ENCODE measurements at regions not wholly inside any gene's neighbourhood (a gene's known extent, or its start where the extent isn't known, plus 50 kb on each side); places are given as distances from the start of the nearest gene placed in this dataset.

- DNase-seq = no peak
Observed at GRCh38 chr9:108130905-108131304, 641.3 kb upstream of the KLF4 start.

DNA sequence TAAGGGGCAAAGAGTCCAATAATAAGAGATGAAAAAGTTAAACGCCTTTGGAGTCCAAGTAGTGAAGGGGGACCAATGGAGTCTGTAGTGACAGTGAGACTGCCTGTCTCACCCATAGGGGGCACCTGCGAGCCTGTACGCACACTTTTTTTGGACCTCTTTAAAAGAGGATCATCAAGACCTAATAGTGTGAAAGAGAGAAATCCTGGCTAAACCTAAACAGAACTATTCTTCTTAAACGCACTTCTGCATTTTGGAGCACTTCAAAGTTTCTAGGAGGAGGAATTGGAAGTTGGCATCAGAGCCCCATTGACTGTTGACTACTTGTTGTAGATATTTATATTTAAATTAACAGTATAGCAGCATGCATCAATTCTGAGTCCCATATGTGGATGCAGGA, 636.1 kb upstream of the KLF4 start:
- DNase-seq = no peak

DNA sequence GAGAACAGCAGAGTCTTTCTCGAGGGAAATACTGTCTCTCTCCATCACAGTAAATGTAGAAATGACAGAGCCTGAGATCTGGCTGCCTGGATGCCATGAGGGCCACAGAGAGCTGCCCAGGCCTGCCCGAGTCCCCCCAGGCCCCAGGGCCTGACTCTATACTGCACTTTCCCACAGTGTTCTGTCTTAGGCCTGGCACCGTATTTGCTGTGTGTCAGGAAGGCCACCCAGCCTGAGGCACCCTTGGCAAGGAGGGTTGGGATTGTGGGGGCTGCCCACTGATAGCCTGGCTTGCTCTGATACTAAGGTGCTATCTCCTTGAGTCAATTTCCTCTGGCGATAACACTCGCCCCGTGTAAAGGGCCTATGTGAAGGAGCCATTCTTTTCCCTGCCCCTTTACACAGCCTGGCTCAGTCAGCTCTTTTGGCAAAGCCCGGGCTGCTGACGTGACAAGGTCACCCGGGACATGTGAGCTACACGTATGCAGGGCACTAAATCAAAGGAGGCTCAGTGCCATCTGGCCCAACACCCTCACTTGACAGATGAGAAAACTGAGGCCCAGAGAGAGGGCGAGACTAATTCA, 630.1 kb upstream of the KLF4 start:
- DNase-seq = no peak

GRCh38 chr9:108117795-108118194, 628.2 kb upstream of the KLF4 start:
- no peak for DNase-seq

- DNase-seq = no peak
Observed at GRCh38 chr9:108117306-108117705, 627.7 kb upstream of the KLF4 start.

DNA sequence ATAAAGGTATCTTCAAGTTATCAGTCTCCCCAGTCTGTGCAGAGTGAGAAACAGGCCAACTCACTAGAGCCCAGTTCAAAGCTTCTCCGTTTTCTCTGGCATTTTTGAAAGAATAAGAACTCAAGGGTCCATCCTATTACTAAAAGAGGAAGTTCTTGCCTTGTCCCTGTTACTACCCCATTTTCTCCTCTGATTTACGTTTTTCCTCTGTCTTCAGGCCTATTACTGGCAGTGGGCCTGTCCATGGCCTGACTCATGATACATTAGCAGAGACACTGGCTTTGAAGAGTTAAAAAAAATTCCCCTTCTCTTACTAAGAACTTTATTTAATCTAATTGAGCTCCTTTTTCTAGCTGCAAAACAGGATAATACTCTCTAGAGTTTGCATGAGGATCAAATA, 624.0 kb upstream of the KLF4 start:
- no peak for DNase-seq

DNA sequence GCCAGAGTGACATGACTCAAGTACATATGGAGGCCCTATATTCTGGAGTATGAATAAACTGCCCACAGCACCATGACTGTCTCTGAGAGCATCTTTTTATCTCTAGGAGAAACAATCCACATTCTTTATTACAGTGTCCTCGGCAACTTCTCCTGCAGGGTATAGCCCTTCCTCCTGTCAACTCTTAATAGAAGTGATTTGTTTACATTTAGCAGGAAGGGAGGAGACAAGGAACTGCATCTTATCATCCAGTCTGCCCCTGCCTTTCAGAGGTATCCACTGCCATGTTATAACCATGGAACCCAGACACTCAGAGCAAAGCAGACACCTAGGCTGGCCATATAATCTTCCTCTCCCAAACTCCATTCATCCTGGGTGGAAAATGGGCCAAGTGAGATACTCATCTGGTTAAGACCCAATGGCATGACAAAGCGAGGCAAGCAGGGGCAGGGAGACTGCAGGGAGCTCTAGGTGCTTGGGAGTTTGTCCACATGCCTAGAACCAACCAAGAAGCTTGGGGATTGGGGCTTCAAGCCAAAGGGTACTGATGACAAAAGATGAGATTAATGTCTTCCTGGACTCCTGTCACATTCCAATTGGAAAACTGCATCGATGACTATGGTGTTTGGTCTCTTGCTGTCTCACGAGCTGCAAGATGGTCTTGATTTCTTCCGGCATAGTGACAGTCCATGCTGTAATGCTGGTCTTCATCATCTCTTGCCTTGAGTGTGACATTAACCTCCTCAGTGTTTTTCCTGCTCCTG, 620.5 kb upstream of the KLF4 start:
- no peak for DNase-seq

- no peak for DNase-seq
Observed at GRCh38 chr9:108108852-108109448, 619.4 kb upstream of the KLF4 start.

DNA sequence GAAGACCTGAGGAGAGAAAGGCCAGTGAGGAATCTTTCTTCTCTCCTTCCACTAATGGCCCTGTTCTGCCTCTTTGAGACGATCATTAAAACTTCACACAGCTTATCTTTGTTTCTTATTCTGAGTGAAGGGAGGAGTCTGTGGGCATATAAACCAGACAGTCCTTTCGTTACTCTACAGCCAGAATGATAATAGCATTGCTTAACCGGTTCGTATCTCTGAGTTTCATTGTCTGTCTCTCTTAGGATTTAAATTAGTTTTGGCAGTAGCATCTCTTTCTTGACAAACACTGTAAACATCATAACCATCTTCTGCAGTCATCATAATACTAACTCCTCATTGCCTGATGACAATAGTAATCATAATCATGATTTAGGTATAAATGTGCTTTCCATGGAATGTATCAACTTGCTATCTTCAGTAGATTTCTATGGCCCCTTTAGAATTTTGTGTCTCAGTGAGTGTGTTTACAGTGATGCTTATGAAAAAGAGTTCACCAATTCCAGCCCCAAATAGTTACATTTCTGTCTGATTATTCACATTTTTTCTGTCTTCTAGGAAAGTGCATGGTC, 618.8 kb upstream of the KLF4 start:
- no peak for DNase-seq

GRCh38 chr9:108105885-108106284, 616.3 kb upstream of the KLF4 start:
- DNase-seq = no peak

DNA sequence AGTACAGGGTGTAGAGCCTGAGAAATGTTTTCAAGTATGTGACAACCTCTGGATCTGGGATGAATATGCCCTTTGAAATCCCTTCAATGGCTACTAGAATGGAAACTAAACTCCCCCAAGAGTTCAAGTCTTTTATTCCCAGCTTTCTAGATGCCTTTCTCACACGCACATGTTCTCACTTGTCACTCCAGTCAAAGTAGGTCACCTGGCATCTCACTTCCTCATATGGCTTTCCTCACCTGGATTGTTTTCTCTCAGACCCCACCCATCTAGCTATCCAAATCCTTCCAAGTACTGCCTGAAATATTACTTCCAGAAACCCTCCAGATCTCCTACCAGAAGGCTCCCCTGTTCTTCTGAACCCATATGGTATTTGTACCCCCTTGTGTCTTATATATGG, 615.4 kb upstream of the KLF4 start:
- DNase-seq = no peak

- DNase-seq = no peak
Observed at GRCh38 chr9:108103046-108103693, 613.6 kb upstream of the KLF4 start.

DNA sequence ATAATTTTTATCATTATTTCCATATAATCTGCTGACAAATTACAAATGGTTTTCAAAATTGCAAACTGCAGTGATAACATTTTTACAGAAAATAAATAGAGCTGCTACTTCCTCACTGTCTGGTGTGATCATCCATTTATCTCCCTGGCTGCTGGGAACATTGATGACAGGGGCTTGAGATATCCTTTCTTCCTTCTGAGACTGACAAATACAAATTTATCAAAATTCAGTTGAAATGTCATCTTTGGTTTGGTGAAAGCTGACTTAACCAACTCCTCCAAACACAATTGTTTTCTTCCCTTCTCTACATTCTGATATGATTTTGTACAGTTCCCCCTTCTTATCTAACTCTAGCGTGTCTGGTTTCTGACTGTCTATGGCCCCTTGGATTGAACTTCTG, 611.8 kb upstream of the KLF4 start:
- DNase-seq = no peak

DNA sequence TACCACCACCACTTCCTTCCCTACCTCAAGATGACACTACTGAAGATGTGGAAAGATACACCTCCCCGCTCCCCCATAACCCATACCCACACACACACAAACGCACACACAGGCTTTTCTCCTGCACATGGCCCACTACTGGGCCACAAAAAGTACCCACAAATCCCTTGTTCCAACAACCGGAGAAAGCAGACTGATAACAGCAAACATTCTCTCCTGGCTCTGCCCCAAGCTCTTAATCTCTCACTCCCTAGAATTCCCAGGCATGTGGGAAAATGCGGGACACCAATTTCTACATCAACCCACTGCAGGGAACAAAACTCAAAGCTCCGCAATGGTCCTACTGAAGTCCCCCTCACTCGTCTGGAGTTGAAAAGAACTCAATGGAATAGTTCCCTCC, 611.0 kb upstream of the KLF4 start:
- DNase-seq = no peak

DNA sequence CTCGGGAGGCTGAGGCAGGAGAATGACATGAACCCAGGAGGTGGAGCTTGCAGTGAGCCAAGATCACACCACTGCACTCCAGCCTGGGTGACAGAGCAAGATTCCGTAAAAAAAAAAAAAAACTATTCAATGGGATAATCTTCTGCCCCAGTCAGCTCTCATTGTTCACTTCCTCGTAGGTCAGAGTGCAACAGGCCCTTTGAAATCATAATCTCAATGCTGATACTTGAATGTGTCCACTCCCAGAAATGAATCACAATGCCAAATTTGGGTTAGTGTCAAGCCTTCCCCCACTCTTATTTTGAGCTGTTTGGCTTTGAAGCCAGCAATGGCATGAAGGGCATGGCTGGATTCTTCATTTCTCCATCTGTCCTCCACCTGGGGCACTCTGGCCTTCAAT, 610.3 kb upstream of the KLF4 start:
- DNase-seq = no peak

- no peak for DNase-seq
Observed at GRCh38 chr9:108095496-108095895, 605.9 kb upstream of the KLF4 start.

DNA sequence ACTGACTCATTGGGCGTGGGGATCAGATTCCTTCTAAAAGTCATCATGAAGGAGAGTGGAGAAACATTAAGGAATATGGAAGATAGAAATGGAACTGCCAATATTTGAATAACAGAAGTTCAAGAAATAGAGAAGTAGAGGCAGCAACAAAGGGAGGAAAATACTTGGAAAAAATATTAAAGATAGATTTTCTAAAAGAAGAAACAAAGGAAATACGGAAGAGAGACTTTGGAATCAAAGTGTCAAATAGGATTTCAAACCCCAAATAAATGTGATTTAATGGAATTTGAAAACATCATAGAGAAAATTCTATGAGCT, 605.1 kb upstream of the KLF4 start:
- DNase-seq = no peak

DNA sequence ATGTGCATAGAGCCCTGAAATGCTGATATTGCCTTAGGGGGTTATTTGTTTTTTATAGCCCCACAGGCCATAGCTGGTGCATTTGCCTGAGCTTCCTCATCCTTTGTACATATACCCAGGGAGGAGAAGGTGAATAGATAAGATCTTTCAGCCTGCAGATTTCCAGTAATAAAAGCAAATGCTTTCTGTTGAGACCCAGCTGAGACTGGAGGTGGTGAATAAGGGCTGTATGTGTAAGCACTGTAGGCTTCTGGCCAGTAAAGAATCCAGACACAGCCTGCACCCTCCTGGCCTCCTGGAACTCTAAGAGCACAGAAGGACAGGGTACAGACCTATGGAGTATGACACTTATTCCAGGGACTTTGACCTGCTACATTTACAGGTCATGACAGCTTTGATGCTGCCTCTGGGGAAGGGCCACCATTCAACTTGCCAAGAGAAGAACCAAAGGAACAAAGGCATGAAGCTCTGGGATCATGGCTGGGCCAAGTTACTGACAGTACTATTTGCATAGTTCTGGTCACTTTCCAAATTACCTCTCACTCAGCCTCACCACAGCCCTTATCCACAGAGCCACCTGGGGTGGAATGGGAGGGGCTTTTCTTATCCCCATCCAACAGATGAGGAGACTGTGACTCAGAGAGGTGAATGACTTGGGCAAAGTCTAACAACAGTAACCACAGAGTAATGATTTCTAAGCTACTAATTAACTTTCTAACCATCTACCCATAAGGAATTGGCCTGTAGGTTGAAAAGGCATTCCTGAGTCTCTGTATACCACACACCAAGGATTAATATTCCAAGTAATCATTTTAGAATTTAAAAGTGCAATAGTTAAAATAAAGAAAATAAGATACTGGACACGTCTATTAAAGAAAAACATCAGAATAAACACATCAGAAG, 604.5 kb upstream of the KLF4 start:
- no peak for DNase-seq

GRCh38 chr9:108088916-108089315, 599.3 kb upstream of the KLF4 start:
- DNase-seq = no peak

GRCh38 chr9:108087781-108088180, 598.2 kb upstream of the KLF4 start:
- DNase-seq = no peak

DNA sequence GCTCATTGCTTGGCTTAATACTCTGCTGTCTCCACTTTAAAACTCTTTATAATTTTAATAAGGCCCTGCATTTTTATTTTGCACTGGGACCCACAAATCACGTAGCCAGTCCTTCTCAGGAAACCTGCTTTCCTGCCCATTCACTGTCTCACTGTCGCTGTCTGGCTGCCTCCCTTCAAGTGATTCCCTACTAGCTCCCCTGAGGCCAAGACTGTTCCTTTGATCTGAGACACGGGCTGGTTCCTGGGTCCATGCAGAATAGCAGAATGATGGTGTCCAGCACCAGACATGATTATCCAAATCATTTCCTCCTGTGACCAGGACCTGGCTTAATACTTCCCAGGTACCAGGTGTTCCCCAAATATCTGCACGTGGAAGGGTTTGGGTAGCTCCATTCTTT, 597.1 kb upstream of the KLF4 start:
- DNase-seq = no peak

DNA sequence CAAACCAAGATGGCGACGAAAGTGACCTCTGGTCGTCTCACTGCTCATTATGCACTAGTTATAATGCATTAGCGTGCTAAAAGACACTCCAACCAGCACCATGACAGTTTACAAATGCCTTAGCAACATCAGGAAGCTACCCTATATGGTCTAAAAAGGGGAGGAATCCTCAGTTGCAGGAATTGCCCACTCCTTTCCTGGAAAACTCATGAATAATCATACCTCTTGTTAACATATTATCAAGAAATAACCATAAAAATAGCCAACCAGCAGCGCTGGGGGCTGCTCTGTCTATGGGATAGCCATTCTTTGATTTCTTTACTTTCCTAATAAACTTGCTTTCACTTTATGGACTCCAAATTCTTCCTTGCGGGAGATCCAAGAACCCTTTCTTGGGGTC, 595.7 kb upstream of the KLF4 start:
- DNase-seq = no peak

Data from femur (tissue), 1 donor.